ENCODE measurements at regions not wholly inside any gene's neighbourhood (a gene's known extent, or its start where the extent isn't known, plus 50 kb on each side); places are given as distances from the start of the nearest gene placed in this dataset.

- no peak for TF ChIP-seq CTCF (IDR thresholded peaks at IDR 0.05; ENCODE audit: insufficient read depth, low read depth, low read length, missing control alignments)
- DNase-seq (ENCODE audit: low read depth), result no peak
- H3K4me3 ChIP-seq (ENCODE audit: low read length), result no peak overlapping the region
These were observed 68.8 kb upstream of the C1orf174 start for GRCh38 chr1:3968851-3969250.

GRCh38 chr1:3971981-3972380, 71.9 kb upstream of the C1orf174 start:
- no peak for DNase-seq (ENCODE audit: low read depth)
- no peak for TF ChIP-seq CTCF (IDR thresholded peaks at IDR 0.05; ENCODE audit: insufficient read depth, low read depth, low read length, missing control alignments)
- H3K4me3 ChIP-seq (ENCODE audit: low read length), result no peak overlapping the region

- no peak for TF ChIP-seq CTCF (IDR thresholded peaks at IDR 0.05; ENCODE audit: insufficient read depth, low read depth, low read length, missing control alignments)
- no peak overlapping the region for H3K4me3 ChIP-seq (ENCODE audit: low read length)
- no peak for DNase-seq (ENCODE audit: low read depth)
These were observed 76.0 kb upstream of the C1orf174 start for GRCh38 chr1:3975903-3976630.

GRCh38 chr1:3976821-3977220, 76.7 kb upstream of the C1orf174 start:
- DNase-seq (ENCODE audit: low read depth), result no peak
- H3K4me3 ChIP-seq (ENCODE audit: low read length), result no peak overlapping the region
- no peak for TF ChIP-seq CTCF (IDR thresholded peaks at IDR 0.05; ENCODE audit: insufficient read depth, low read depth, low read length, missing control alignments)

GRCh38 chr1:3978196-3978989, 78.3 kb upstream of the C1orf174 start:
- no peak for TF ChIP-seq CTCF (IDR thresholded peaks at IDR 0.05; ENCODE audit: insufficient read depth, low read depth, low read length, missing control alignments)
- H3K4me3 ChIP-seq (ENCODE audit: low read length), result no peak overlapping the region
- no peak for DNase-seq (ENCODE audit: low read depth)

- TF ChIP-seq CTCF (IDR thresholded peaks at IDR 0.05; ENCODE audit: insufficient read depth, low read depth, low read length, missing control alignments), result no peak
- DNase-seq (ENCODE audit: low read depth), result no peak
- no peak overlapping the region for H3K4me3 ChIP-seq (ENCODE audit: low read length)
These were observed 78.9 kb upstream of the C1orf174 start for GRCh38 chr1:3978990-3979325.

Measured in epithelial cell of esophagus (primary cell).